HepG2 (cell line): ENCODE measurements at regions not wholly inside any gene's neighbourhood (a gene's known extent, or its start where the extent isn't known, plus 50 kb on each side); places are given as distances from the start of the nearest gene placed in this dataset.

Source experiments
- ATAC-seq: fragments of 200-7000 bp; cut with Tn5 transposase; 3 replicates; pipeline ENCODE4 v1.9.1; 2020; ENCODE audit warnings: mild to moderate bottlenecking, moderate library complexity
- BruUV-seq: library from RNA; stranded (reverse); fragments of 400-500 nt; replicated peaks from 2 replicates; lab custom pipeline; 2021; lab: Mats Ljungman, UMichigan
- CTCF ChIA-PET: fragments of 300-600 bp; formaldehyde crosslinking; extraction: SDS; loops from one replicate; lab custom pipeline; 2021; ENCODE audit warnings: low total read pairs, inconsistent platforms, low intra/inter-chr PET ratio; lab: Yijun Ruan, JAX
- POLR2A ChIA-PET: fragments of 350-600 bp; sonication (Branson Sonifier 250); formaldehyde crosslinking; loops from one replicate; lab custom pipeline; 2020; ENCODE audit warnings: antibody characterized with exemption, inconsistent platforms; lab: Yijun Ruan, JAX
- DNase-seq: peaks from one replicate; pipeline ENCODE4 v3.0.0-alpha.2; 2015; ENCODE audit warnings: low spot score
- FAIRE-seq: peaks from 3 replicates; lab custom pipeline; 2011; peaks lifted over from hg19 to GRCh38; lab: Jason Lieb, UNC
- H2AFZ ChIP-seq: one replicate; pipeline ENCODE4 v1.6.1; 2011; ENCODE audit warnings: low read length, inconsistent platforms
- H3K27ac ChIP-seq: fragments of 300-600 bp; 3 replicates; pipeline ENCODE4 v1.8.0; 2011; ENCODE audit warnings: mixed run types, mild to moderate bottlenecking, mixed read lengths, low read length, inconsistent platforms; ENCODE audit not compliant: insufficient read depth; ENCODE audit errors: extremely low read length
- H3K27me3 ChIP-seq, 2 experiments: fragments of 200-600 bp in 1 of 2; 2 replicates in 1 of 2; 3 replicates in 1 of 2; pipeline versions ENCODE4 v1.6.0 to v1.8.0; 2011; ENCODE audit warnings: low read length in 2 of 2, mild to moderate bottlenecking in 2 of 2, moderate library complexity in 2 of 2, inconsistent platforms in 1 of 2; ENCODE audit not compliant: insufficient read depth in 2 of 2, control insufficient read depth in 1 of 2
- H3K36me3 ChIP-seq, 2 experiments: fragments of 200-600 bp in 1 of 2; replicated peaks in 1 of 2; 2 replicates in 1 of 2; 3 replicates in 1 of 2; pipeline versions ENCODE4 v1.5.1 to v1.8.0; 2011; ENCODE audit warnings: low read length in 2 of 2, inconsistent platforms in 1 of 2; ENCODE audit not compliant: insufficient read depth in 2 of 2, control insufficient read depth in 1 of 2
- H3K4me1 ChIP-seq: 2 replicates; pipeline ENCODE4 v1.5.1; 2012; ENCODE audit warnings: low read length, inconsistent platforms; ENCODE audit not compliant: insufficient read depth
- H3K4me2 ChIP-seq: 2 replicates; pipeline ENCODE4 v1.6.0; 2011; ENCODE audit warnings: low read depth, low read length, inconsistent platforms
- H3K4me3 ChIP-seq, 3 experiments: fragments of 200-600 bp in 1 of 3; sonication (generic), shearing (Covaris generic) in 1 of 3; replicated peaks in 1 of 3; 2 replicates each; pipeline ENCODE4 v1.5.1; 2011 to 2016; ENCODE audit warnings: low read length in 3 of 3, inconsistent platforms in 2 of 3, low read depth in 2 of 3, mild to moderate bottlenecking in 2 of 3, control low read depth in 1 of 3, mixed read lengths in 1 of 3; ENCODE audit not compliant: insufficient read depth in 1 of 3
- H3K79me2 ChIP-seq: one replicate; pipeline ENCODE4 v1.6.1; 2011; ENCODE audit warnings: low read length, inconsistent platforms; ENCODE audit not compliant: insufficient read depth
- H3K9ac ChIP-seq: 2 replicates; pipeline ENCODE4 v1.6.0; 2011; ENCODE audit warnings: mild to moderate bottlenecking, low read depth, low read length, inconsistent platforms; ENCODE audit not compliant: insufficient read depth
- H3K9me3 ChIP-seq: 2 replicates; pipeline ENCODE4 v1.5.1; 2012; ENCODE audit warnings: mild to moderate bottlenecking, low read length
- H4K20me1 ChIP-seq: 2 replicates; pipeline ENCODE4 v1.6.0; 2011; ENCODE audit warnings: inconsistent platforms, mild to moderate bottlenecking, low read length, moderate library complexity; ENCODE audit not compliant: insufficient read depth
- ARID4A ChIP-seq: sonication (generic); formaldehyde crosslinking; IDR thresholded peaks from 2 replicates; pipeline ENCODE4 v1.5.0; 2020; ENCODE audit warnings: mild to moderate bottlenecking, missing genetic modification reagents, borderline replicate concordance
- EED ChIP-seq: sonication (generic); formaldehyde crosslinking; IDR thresholded peaks from 2 replicates; pipeline ENCODE4 v1.5.0; 2020; ENCODE audit warnings: mild to moderate bottlenecking, missing genetic modification reagents
- HOXA7 ChIP-seq: sonication (generic); formaldehyde crosslinking; IDR thresholded peaks from 2 replicates; pipeline ENCODE4 v1.8.1; 2022; ENCODE audit warnings: mild to moderate bottlenecking, missing genetic modification reagents, moderate library complexity
- ISL2 ChIP-seq: sonication (generic); formaldehyde crosslinking; IDR thresholded peaks from 2 replicates; pipeline ENCODE4 v1.5.0; 2020; ENCODE audit warnings: missing genetic modification reagents
- MTA1 ChIP-seq: sonication (generic); formaldehyde crosslinking; IDR thresholded peaks from 2 replicates; pipeline ENCODE4 v1.4.0; 2020; ENCODE audit warnings: missing genetic modification reagents, mild to moderate bottlenecking, borderline replicate concordance
- NFYB ChIP-seq: sonication (generic); formaldehyde crosslinking; IDR thresholded peaks from 2 replicates; pipeline ENCODE4 v1.4.0; 2020; ENCODE audit warnings: missing genetic modification reagents
- WIZ ChIP-seq: sonication (generic); formaldehyde crosslinking; IDR thresholded peaks from 2 replicates; pipeline ENCODE4 v1.5.1; 2020; ENCODE audit warnings: mild to moderate bottlenecking, missing genetic modification reagents
- ZNF296 ChIP-seq: sonication (generic); formaldehyde crosslinking; conservative IDR thresholded peaks from 2 replicates; pipeline ENCODE4 v1.5.0; 2020; ENCODE audit warnings: mild to moderate bottlenecking, missing genetic modification reagents
- ZNF496 ChIP-seq: sonication (generic); formaldehyde crosslinking; IDR thresholded peaks from 2 replicates; pipeline ENCODE4 v1.8.1; 2023; ENCODE audit warnings: mild to moderate bottlenecking, moderate library complexity, missing genetic modification reagents; ENCODE audit not compliant: insufficient replicate concordance
- WGBS: methylation state at CpG from one replicate; pipeline ENCODE4 v1.1.6; 2017; ENCODE audit warnings: low lambda C conversion rate; 5-methylcytosine and 5-hydroxymethylcytosine counted together
- in situ Hi-C: cut with HindIII; loops from 2 replicates; pipeline ENCODE4 v1.10.0; 2017; ENCODE audit warnings: low pct_unique_long_range_greater_than_20kb; ENCODE audit not compliant: extremely low pct_ligation_motif_present
- intact Hi-C: fragments of 100-400 bp; cut with micrococcal nuclease; formaldehyde crosslinking; loops from one replicate; pipeline ENCODE4 v1.10.0; 2022; ENCODE audit not compliant: unreplicated experiment
- TF ChIP-seq, protein P1 (sequence below): sonication (generic); formaldehyde crosslinking; IDR thresholded peaks from 2 replicates; pipeline ENCODE4 v1.5.0; 2020; ENCODE audit warnings: missing genetic modification reagents

GRCh38 chr3:19025441-19025840 lies 122.9 kb upstream of the KCNH8 start:
- DNase-seq (no peak), FAIRE-seq (no peak), ATAC-seq (no peak)
- H3K9me3 ChIP-seq = no peaks in the 10 kb centered on the region
- H3K27me3 ChIP-seq = no peaks in the 10 kb centered on the region
- ChIA-PET CTCF (no interaction called here), POLR2A (no interaction called here)
- no peak overlapping the region for H2AFZ ChIP-seq
- TF ChIP-seq HOXA7 (CRISPR knock-in tag) (no peak), ARID4A (no peak), ISL2 (CRISPR knock-in tag) (no peak)
- H3K79me2 ChIP-seq = no peaks in the 10 kb centered on the region
- H3K4me2 ChIP-seq = no peak overlapping the region
- no peak overlapping the region for H3K9ac ChIP-seq
- H3K36me3 ChIP-seq = no peaks in the 10 kb centered on the region
- no TSS peak for BruUV-seq
- intact Hi-C loops (no loop called here), in situ Hi-C loops (no loop called here)
- no peak overlapping the region for H3K27ac ChIP-seq
- H3K4me1 ChIP-seq = no peaks in the 10 kb centered on the region
- 0% methylated on average over 1 of the region's 1 CpG for WGBS
- H3K4me3 ChIP-seq = no peak overlapping the region
- no peaks in the 10 kb centered on the region for H4K20me1 ChIP-seq

DNA sequence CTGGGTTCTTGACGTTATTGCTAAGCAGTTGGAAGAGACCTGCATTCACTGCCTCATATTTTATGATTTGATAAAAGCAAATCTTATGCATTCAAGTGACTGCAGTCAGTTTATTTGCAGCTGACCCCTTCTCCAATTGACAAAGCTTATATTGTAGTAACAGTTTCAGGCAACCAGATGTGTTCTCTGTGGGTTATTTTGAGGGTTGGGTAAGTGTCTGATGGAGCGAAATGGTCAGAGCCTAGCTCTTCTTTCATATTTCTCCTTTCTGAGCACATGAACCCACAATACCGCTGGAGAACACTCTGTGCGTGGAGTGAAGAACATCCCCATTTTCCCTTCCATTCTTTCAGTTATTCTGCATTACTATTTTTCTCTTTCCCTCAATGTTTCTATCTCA lies 125.8 kb upstream of the KCNH8 start:
- DNase-seq (no peak), FAIRE-seq (no peak), ATAC-seq (no peak)
- WGBS = 1% methylated on average over 4 of the region's 4 CpGs
- Histone ChIP-seq H3K36me3 (no peaks in the 10 kb centered on the region), H3K4me1 (no peaks in the 10 kb centered on the region), H3K9ac (no peak overlapping the region), H3K27me3 (no peaks in the 10 kb centered on the region), H3K4me3 (no peak overlapping the region), H4K20me1 (no peaks in the 10 kb centered on the region), H2AFZ (no peak overlapping the region), H3K9me3 (no peaks in the 10 kb centered on the region), H3K4me2 (no peak overlapping the region), H3K79me2 (no peaks in the 10 kb centered on the region), H3K27ac (no peak overlapping the region)
- in situ Hi-C loops (no loop called here), intact Hi-C loops (no loop called here)
- CTCF ChIA-PET = no interaction called here
- POLR2A ChIA-PET = no interaction called here
- no TSS peak for BruUV-seq
- TF ChIP-seq, protein P1, sequence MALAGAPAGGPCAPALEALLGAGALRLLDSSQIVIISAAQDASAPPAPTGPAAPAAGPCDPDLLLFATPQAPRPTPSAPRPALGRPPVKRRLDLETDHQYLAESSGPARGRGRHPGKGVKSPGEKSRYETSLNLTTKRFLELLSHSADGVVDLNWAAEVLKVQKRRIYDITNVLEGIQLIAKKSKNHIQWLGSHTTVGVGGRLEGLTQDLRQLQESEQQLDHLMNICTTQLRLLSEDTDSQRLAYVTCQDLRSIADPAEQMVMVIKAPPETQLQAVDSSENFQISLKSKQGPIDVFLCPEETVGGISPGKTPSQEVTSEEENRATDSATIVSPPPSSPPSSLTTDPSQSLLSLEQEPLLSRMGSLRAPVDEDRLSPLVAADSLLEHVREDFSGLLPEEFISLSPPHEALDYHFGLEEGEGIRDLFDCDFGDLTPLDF (CRISPR knock-in tag) = no peak
- TF ChIP-seq ZNF296 (no peak), ZNF496 (CRISPR knock-in tag) (no peak), NFYB (no peak), MTA1 (CRISPR knock-in tag) (no peak), WIZ (CRISPR knock-in tag) (no peak), EED (CRISPR knock-in tag) (no peak)
